GM19372 (cell line): ENCODE measurements at regions not wholly inside any gene's neighbourhood (a gene's known extent, or its start where the extent isn't known, plus 50 kb on each side); places are given as distances from the start of the nearest gene placed in this dataset.

Experiments
- ATAC-seq: cut with Tn5 transposase; IDR thresholded peaks from one replicate; pipeline ENCODE4 v1.9.1; 2021; ENCODE audit warnings: mild to moderate bottlenecking, low read depth, moderate library complexity; ENCODE audit not compliant: unreplicated experiment

DNA sequence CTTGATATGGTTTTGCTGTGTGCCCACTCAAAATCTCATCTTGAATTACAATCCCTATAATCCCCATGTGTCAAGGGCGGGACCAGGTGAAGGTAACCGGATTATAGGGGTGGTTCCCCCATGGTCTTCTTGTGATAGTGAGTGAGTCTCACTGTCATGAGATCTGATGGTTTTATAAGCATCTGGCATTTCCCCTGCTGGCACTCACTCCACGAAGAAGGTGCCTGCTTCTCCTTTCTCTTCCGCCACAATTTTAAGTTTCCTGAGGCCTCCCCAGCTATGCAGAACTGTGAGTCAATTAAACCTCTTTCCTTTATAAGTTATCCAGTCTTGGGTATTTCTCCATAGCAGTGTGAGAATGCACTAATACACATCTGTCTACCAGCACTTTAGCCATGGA is 109.5 kb upstream of the SDK1 start:
- no peak for ATAC-seq

DNA sequence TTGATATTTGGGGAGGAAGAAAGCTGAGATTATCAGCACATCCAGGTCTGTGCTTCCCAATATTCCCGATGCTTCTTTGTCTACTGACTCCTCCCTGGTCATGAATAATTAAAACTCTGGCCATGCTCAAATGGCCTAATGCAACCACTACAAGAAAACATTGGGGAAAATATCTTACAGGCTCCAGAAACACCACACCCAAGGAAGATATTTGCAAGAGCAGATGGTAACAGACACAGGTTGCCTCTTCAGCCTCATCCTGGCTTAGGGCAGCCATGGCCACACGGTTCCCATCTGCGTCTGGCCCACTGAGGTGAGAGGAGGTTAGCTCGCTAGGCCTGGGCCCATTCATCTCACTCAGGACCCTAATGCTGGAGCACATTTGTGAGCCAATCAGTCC is 108.4 kb upstream of the SDK1 start:
- no peak for ATAC-seq

DNA sequence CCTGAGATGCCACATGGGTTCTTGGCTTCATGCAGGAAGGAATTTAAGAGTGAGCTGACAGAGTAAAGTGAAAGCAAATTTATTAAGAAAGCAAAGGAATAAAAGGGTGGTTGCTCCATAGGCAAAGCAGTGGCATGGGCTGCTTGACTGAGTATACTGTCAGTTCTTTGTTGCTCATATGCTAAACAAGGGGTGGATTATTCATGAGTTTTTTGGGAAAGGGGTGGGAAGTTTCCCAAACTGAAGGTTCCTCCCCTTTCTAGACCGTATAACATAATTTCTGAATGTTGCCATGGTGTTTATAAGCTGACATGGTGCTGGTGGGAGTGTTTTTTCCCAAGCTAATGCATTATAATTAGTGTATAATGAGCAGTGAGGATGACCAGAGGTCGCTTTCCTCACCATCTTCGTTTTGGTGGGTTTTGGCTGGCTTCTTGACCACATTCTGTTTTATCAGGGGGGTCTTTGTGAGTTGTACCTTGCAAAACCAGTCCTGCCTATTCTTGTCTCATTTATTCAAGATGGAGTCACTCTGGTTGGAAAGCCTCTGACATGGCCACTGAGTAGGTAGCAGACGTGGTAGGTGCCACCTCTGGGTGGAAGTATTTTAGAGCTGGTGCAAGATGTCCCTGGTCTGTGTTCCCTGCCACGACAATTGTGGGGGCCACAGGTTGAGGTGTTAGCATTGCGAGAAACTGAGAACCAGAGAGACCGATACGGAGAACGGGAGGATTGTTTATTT is 107.5 kb upstream of the SDK1 start:
- ATAC-seq = no peak

DNA sequence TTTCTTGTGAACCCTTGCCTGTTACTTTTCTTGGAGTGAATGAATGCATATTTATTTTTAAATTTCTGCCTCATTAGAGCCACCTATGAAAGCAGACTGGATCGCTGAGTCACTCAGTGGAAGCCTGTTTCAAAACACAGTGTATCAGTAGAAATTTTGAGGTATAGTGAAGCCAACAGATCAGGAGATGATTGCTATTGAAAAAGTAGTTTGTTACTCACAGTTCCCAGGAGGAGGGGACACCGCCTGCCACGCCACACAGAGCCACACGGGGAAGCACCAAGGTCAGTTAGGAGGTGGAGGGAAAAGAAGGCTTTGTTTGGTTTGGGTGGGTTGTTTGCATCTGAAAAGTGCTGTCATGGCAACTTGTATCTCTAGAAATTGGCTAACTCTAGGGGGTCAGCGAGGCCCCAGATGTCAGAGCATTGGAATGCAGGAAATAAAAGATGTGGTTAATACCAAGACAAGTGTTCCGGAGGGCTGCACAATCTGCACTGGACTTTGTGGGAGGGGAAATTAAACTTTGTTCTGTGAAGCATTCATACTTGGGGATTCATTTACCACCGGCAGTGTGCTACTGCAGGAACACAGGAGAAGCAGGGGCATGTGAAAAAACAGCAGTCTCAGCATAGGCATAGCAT is 106.4 kb upstream of the SDK1 start:
- ATAC-seq = no peak

DNA sequence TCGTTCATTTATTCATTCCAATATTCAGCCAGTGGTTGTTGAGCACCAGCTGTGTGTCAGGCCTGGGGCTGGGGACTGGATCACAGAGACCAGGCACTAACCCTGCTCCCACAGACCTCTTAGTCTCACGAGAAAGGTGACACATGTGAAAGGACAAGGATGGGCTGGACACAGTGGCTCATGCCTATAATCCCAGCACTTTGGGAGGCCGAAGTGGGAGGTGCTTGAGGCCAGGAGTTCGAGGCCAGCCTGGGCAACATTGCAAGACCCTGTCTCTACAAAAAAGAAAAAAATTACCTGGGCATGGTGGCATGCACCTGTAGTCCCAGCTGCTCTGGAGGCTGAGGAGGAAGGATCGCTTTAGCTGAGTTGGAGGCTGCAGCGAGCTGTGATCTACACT is 105.9 kb upstream of the SDK1 start:
- ATAC-seq = no peak

DNA sequence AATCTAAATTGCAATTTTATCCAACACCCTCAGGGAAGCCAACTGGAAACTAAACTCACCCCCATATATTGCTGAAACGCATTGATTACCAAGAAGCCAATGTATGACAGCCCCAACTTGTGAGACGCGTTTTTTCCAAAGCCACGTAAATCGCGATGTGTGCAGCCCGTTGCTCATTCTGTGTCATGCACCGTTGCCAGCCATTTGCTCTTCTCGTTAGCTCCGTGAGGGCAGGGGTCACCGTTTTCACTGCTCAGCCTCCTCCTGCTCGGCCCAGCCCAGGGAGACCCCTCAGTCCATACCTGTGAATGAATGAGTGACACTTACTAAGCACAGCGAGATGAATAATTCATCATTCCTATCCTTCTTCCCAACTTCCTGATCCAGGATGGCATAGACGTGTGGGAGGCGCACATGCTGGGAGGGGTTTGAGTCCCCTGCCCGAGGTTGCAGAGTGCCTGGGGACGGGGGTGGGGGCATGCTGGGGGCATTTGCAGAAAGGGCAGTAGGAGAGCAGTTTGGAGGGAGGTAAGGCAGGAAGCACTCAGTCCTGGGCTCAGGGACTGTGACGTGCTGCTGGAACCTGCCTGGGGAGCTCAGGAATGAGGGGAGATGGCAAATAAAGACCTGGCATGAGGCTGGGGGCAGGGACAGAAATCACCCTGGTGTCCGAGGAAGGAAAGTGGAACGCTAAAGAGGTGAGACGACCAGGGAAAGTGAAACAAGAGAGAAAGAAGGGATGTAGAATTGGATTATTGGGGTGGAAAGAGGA is 104.2 kb upstream of the SDK1 start:
- no peak for ATAC-seq

DNA sequence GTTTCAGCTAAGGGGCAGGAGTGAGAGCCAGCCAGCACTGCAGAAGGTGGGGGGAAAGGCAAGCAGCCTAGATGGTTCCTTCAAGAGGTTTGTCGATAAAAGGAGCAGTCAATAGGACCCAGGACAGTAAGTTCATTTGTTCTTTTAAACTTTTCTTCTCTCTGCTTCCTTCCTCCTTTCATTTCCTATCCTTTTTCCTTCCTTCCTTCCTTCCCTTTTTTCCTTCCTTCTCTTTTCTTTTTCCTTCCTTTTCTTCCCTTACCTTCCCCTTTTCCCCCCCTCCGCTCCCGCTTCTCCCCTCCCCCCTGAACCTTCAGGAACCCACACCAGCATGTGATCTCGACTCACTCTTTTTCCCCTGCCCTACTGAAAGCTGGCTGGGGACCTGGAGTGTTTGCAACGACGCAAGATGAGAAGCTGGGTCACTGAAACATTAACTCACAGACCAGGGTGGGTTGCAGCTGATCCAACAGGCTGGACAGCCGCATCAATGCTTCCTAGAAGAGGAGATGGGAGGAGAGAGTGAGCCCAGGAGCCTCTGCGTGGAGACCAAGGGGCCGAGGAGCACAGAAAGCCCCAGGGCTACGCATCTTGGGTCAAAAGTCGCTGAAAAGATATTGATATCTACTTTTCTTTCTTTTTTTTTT is 103.4 kb upstream of the SDK1 start:
- ATAC-seq = no peak

DNA sequence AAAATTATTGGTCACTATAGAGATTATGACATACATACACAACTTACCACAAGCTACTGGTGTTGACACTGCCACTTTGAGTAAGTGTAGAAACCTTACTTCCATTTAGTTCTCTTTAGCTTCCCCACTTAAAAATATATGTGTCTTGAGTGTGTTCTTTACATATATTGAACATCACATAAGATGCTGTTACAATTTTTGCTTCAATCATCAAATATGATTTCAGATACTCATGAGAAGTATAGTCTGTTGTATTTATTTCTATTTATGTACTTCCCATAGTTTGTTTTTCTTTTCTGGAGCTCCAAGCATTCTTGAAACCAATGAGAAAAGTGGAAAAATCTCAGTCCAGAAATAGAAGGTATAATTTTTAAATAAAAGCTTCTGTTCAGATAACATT is 102.7 kb upstream of the SDK1 start:
- no peak for ATAC-seq

DNA sequence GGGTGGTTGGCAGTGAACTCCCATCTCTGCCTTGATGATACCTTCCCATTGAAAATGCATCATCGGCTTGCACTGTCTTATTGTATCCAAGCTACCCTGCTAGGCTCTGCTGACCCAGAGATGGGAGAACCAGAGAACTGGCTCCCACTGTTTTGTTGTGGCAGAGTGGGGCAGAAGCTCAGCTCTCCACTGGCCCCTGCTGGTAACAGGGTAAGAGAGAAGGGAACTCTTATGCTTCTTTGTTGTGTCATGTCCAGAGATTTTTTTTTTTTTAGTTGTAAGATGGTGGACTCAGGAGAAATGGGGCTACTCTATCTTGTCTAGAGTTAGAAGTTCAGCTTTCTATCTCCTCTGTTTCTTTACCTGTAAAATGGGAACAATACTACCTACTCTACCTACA is 100.5 kb upstream of the SDK1 start:
- no peak for ATAC-seq

DNA sequence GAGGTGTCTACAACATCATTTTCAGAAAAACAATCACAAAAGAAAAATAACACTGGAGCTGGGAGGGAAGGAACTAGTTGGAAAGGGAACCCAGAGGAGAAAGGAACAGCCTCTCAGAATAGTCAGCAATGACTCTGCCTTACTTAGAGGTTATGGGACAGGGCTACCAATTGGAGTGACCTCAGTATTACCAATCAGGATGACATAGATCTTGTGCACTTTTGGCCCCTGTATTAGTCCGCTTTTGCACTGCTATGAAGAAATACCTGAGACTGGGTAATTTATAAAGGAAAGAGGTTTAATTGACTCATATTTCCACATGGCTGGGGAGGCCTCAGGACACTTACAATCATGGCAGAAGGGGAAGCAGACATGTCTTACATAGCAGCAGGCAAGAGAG is 99.7 kb upstream of the SDK1 start:
- no peak for ATAC-seq

DNA sequence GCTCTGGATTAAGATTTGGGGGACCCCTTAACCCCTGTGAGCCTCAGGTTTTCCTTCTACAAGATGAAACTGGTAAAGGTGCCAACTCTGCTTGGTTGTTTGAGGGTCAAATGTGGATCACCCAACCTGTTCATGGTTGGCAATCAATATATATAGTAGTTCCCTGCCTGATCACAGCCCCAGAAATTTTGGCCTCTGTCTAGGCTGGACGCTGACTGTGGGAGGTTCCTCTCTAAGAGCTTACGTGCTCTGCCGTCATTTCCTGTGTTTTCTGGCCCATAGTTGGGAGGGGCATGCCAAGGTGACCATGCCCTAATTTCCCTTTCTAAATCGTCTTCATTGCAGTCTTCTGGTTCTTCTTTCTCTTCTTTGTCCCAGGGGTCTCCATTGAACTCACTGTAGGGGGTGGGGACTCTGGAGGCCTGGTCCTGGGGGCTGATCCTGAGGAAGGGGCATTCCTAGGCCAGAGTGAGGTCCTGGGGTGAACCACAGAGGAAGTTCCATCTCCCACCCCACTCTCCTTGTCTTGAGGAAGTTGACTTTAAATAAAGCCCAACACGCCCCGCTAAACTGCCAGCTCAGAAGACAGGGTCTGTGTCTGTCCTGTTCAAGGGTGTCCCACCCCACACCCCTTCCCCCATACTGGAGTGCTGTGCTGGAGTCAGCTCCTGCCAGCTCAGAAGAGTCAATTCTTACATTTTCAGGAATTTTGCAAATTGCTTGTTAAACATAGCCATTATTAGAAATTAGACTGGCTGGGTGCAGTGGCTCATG is 98.9 kb upstream of the SDK1 start:
- ATAC-seq = no peak

DNA sequence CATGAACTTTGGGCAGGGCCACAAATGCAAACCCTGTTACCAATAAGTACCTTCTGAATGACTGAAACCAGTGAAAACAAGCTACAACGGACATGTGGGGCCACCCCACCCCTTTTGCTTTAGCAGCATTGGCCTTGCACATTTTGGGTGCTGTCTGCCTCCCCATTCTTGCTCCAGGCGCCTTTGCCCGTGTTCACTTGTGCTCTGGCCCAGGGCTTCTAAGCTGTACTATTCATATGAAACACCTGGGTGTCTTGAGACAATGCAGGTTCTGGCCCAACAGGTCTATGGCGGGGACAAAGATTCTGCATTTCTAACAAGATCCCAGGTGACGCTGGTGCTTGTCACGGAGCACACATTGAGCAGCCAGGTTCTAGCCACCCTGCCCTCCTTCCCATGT is 96.5 kb upstream of the SDK1 start:
- ATAC-seq = no peak

DNA sequence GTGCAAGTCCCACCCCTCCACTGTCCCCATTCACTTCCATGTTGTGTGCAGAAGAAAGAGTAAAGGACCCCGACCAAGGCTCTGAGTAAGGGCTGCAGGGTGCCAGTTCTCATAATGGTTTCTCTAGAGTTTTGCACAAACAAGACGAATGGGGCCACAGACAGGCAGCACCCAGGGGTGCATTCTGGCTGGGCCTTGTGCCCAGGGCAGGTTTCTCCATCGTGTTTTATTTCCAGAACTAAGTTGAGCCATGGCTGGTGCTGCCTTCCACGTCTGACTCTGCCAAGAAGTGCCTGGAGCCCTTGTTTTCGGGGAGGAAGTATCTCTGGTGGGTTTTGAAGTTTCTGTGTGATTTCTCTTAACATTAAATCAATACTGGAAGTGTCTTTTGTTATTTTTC is 95.0 kb upstream of the SDK1 start:
- no peak for ATAC-seq

DNA sequence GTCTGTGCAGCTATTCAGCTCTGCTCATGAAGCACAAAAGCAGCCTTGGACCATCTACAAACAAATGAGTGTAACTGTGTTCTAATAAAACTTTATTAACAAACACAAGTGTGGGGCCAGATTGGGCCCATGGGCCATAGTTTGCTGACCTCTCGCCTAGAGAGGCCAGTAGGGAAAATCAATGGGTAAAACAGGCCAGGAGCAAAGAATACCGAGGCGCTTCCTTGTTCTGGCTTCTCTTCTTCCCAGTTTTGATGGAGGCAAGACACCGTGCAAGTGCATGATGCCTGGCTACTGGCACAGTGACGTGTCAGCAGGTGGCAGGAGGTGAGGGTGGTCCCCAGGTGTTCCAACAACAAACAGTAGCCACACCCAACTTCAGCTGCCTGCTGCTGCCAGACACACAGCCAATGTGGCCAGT is 94.3 kb upstream of the SDK1 start:
- no peak for ATAC-seq

DNA sequence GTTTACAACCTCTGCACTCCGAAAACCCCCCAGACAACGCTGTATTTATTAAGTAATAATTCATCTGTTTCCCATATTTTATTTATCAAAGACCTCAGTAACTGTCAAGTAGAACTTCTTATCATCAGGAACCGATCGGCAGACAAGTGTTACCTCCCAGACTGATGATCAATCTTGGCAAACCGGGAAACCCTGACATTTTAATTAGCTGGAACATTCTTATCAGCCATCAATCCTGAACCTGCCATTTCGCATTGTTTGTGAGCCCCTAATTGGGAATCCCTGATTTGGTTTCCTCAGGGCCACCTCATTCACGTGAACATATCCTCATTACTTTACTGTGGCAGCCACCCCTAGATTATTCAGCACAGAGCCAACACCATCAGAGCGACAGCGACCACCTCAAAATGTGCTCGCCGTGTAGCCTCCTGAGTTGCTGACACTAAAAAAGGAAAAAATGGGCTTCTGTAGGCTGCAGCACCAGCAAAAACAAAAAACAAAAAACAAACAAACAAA is 93.6 kb upstream of the SDK1 start:
- ATAC-seq = no peak

DNA sequence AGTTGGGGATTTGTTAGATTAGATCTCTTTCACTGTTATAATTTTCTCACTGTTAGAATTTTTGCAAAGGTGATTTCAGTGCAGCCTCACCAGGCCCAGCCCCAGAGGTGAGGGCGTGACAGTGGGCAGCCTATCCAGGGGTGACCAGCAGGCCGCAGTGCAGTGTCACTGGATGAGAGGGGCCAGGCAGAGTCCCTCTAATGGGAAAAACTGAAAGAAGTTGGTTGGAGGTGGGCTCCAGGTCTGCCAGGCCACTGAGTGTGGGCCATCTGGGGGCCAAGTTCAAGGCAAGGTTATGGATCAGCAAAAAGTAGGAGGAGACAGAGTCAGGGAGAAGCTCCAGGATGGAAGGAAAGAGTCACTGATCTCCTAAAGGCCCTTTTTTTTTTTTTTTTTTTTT is 90.5 kb upstream of the SDK1 start:
- ATAC-seq = no peak

DNA sequence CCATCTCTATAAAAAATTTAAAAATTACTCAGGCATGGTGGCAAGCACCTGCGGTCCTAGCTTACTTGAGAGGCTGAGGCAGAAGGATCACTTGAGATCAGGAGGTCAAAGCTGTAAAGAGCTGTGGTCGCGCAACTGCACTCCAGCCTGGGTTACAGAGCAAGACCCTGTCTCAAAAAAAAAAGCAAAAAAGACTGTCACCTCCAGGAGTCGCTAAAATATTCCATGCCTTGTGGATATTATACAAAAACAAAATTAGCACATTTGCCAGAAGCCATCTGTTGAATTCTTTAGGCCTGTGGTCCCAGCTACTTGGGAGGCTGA is 87.0 kb upstream of the SDK1 start:
- no peak for ATAC-seq

DNA sequence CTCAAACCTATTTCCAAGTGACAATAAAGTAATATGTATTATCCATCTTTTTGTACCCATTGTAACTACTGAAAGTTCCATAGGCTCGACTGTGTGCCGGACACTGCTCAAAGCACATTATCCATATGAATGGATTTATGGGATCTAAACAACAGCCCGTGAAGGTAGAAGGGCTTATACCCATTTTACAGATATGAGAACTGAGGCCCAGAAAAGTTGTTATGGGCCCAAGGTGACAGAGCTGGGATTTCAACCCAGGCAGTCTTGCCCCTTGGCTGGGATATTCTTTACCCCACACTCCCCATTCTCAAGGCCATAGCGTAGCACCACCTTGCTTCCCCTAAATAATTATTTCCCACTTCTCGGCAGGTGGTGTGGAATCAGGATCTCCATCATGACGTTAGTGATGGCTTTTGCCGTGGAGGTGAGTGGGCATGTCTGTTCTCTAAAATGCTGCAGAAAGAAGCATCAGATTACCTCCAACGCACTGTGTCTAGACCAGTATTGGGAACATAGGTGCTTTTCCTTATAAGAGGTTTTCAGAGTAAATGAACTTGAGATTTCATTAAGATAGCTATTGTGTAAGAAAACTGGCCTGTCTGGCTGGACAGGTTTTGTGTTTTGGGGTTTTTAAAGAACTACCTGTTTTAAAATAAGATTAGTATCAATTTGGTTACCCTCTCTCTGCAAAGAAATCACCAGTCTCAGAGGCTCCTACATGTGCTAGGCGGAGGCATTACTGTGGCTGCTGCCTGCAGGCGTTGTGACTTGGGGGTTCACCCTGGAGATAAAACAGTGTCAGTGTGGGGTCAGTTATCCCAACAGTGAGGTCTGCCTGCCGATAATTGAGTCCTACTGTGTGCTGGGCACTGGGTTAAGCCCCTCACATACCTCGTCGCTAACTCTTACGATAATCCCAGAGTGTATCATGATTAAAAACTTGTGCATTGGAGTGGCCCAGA is 85.1 kb upstream of the SDK1 start:
- ATAC-seq = no peak

DNA sequence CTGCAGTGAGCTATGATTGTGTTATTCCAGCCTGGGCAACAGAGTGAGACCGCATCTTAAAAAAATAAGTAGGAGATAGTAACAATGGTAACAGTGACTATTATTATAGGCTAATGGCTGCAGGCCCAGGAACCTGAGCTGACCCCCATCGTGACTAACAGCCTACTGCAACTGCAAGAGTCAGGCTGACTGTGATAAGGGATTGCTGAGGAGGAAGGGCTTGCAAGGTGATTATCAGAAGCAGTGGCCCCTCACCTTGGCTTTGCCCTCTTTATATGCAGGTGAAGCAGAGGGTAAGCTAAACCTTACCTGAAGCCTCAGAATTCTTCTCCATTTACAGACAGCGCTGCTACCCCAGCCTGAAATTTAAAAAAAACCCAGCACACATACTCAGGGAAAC is 83.9 kb upstream of the SDK1 start:
- no peak for ATAC-seq
